GM12878 (cell line): ENCODE measurements at regions not wholly inside any gene's neighbourhood (a gene's known extent, or its start where the extent isn't known, plus 50 kb on each side); places are given as distances from the start of the nearest gene placed in this dataset.

Experiments
- ATAC-seq: fragments of 200-7000 bp; cut with Tn5 transposase; 3 replicates; pipeline ENCODE4 v1.9.1; 2020; ENCODE audit warnings: mild to moderate bottlenecking, moderate library complexity
- BruUV-seq: library from RNA; stranded (reverse); fragments of 400-500 nt; replicated peaks from 2 replicates; lab custom pipeline; 2021; lab: Mats Ljungman, UMichigan
- CTCF ChIA-PET: fragments of 300-600 bp; sonication (Branson Sonifier 250); formaldehyde crosslinking; extraction: SDS; loops from one replicate; lab custom pipeline; 2021; ENCODE audit warnings: inconsistent platforms; lab: Yijun Ruan, JAX
- POLR2A ChIA-PET: fragments of 350-600 bp; formaldehyde crosslinking; extraction: SDS; loops from one replicate; lab custom pipeline; 2021; ENCODE audit warnings: inconsistent platforms; lab: Charles Lee
- RAD21 ChIA-PET: fragments of 300-600 bp; sonication (Branson Sonifier 250); formaldehyde crosslinking; loops from one replicate; lab custom pipeline; 2023; ENCODE audit warnings: antibody characterized with exemption; ENCODE audit not compliant: unreplicated experiment; lab: Charles Lee
- SMC1A ChIA-PET: fragments of 300-600 bp; sonication (Branson Sonifier 250); formaldehyde crosslinking; loops from one replicate; lab custom pipeline; 2023; ENCODE audit not compliant: unreplicated experiment, uncharacterized antibody; lab: Charles Lee
- DNase-seq: peaks from one replicate; pipeline ENCODE4 v3.0.0-alpha.2; 2011; ENCODE audit warnings: low read depth, low spot score
- FAIRE-seq: peaks from 3 replicates; lab custom pipeline; 2011; peaks lifted over from hg19 to GRCh38; lab: Jason Lieb, UNC
- H2AFZ ChIP-seq: 2 replicates; pipeline ENCODE4 v1.6.0; 2011; ENCODE audit warnings: low read depth, low read length, control low read depth; ENCODE audit not compliant: control insufficient read depth
- H3K27ac ChIP-seq: 2 replicates; pipeline ENCODE4 v1.5.1; 2011; ENCODE audit warnings: control low read depth; ENCODE audit not compliant: control insufficient read depth, insufficient read depth
- H3K27me3 ChIP-seq, 2 experiments: replicated peaks in 1 of 2; 2 replicates each; pipeline versions ENCODE4 v1.6.0 to v1.6.1; 2011; ENCODE audit warnings: low read length in 1 of 2; ENCODE audit not compliant: control insufficient read depth in 2 of 2, insufficient read depth in 2 of 2
- H3K36me3 ChIP-seq, 2 experiments: 2 replicates each; pipeline ENCODE4 v1.5.1; 2011; ENCODE audit warnings: low read length in 1 of 2; ENCODE audit not compliant: control insufficient read depth in 2 of 2, insufficient read depth in 2 of 2
- H3K4me1 ChIP-seq: 2 replicates; pipeline ENCODE4 v1.6.1; 2011; ENCODE audit warnings: mild to moderate bottlenecking, low read length, moderate library complexity, mixed read lengths; ENCODE audit not compliant: control insufficient read depth, insufficient read depth
- H3K4me2 ChIP-seq: 2 replicates; pipeline ENCODE4 v1.6.0; 2011; ENCODE audit warnings: control low read depth; ENCODE audit not compliant: control insufficient read depth, insufficient read depth
- H3K4me3 ChIP-seq: fragments of 200-600 bp; sonication (generic); 2 replicates; pipeline ENCODE4 v1.5.1; 2016
- H3K79me2 ChIP-seq: 2 replicates; pipeline ENCODE4 v1.6.0; 2011; ENCODE audit warnings: low read length; ENCODE audit not compliant: control insufficient read depth, insufficient read depth
- H3K9ac ChIP-seq: 2 replicates; pipeline ENCODE4 v1.8.0; 2011; ENCODE audit warnings: low read length, control low read depth, mixed read lengths; ENCODE audit not compliant: control insufficient read depth, insufficient read depth
- H3K9me3 ChIP-seq: replicated peaks from 3 replicates; pipeline ENCODE4 v1.5.1; 2011; ENCODE audit warnings: mild to moderate bottlenecking, low read length; ENCODE audit not compliant: control insufficient read depth, insufficient read depth
- H4K20me1 ChIP-seq: 2 replicates; pipeline ENCODE4 v1.6.0; 2011; ENCODE audit not compliant: control insufficient read depth, insufficient read depth
- EZH2 ChIP-seq: IDR thresholded peaks from 2 replicates; pipeline ENCODE4 v1.6.1; 2012; ENCODE audit warnings: low read depth, mild to moderate bottlenecking, control low read depth, inconsistent platforms, low read length, borderline replicate concordance; ENCODE audit not compliant: control insufficient read depth
- MEF2B ChIP-seq: fragments of 450-650 bp; IDR thresholded peaks from 2 replicates; pipeline ENCODE4 v1.6.1; 2018; ENCODE audit warnings: mild to moderate bottlenecking, moderate library complexity; ENCODE audit not compliant: partially characterized antibody, poor library complexity, severe bottlenecking
- NKRF ChIP-seq: fragments of 450-650 bp; conservative IDR thresholded peaks from 2 replicates; pipeline ENCODE4 v1.6.1; 2017; ENCODE audit warnings: mild to moderate bottlenecking, moderate library complexity
- TAF1 ChIP-seq: IDR thresholded peaks from 2 replicates; pipeline ENCODE4 v1.6.1; 2011; ENCODE audit warnings: mild to moderate bottlenecking, low read depth, low read length, borderline replicate concordance
- ZBED1 ChIP-seq: IDR thresholded peaks from 2 replicates; pipeline ENCODE4 v1.6.1; 2016; ENCODE audit warnings: borderline replicate concordance
- ZBTB4 ChIP-seq: fragments of 450-650 bp; formaldehyde crosslinking; IDR thresholded peaks from 2 replicates; pipeline ENCODE4 v1.4.0; 2022; ENCODE audit warnings: mild to moderate bottlenecking, moderate library complexity
- ZNF24 ChIP-seq: fragments of 450-650 bp; IDR thresholded peaks from 2 replicates; pipeline ENCODE4 v1.6.1; 2017; ENCODE audit warnings: antibody characterized with exemption, mild to moderate bottlenecking
- WGBS: methylation state at CpG from one replicate; pipeline ENCODE4 v1.1.6; 2016; ENCODE audit warnings: low lambda C conversion rate; ENCODE audit not compliant: insufficient replicate concordance, insufficient coverage; ENCODE audit errors: missing lambda C conversion rate; 5-methylcytosine and 5-hydroxymethylcytosine counted together
- in situ Hi-C: fragments of 300-500 bp; cut with MboI; formaldehyde crosslinking; loops from 9 replicates; pipeline ENCODE4 v1.14.3; 2018; ENCODE audit warnings: mixed read lengths
- intact Hi-C: fragments of 100-400 bp; cut with micrococcal nuclease; formaldehyde crosslinking; loops from one replicate; pipeline ENCODE4 v1.14.2; 2022; ENCODE audit not compliant: unreplicated experiment

GRCh38 chr10:62541811-62542210 is 167.6 kb downstream of the ZNF365 start:
- no peaks in the 10 kb centered on the region for H3K36me3 ChIP-seq
- H3K4me2 ChIP-seq: no peak overlapping the region
- RAD21 ChIA-PET: interaction anchor here (3.4 kb wide), 1 partner anchor 13 kb away, joined by 30 read pairs; no protein-coding TSS in a partner anchor
- no peak overlapping the region for H2AFZ ChIP-seq
- BruUV-seq: no TSS peak
- SMC1A ChIA-PET: interaction anchor here (0.9 to 7.4 kb wide), 3 partner anchors 13 to 46 kb away, joined by 3 to 72 read pairs (median 4); no protein-coding TSS in a partner anchor
- no peaks in the 10 kb centered on the region for H3K79me2 ChIP-seq
- POLR2A ChIA-PET: no interaction called here
- 67% methylated on average over 7 of the region's 7 CpGs for WGBS
- CTCF ChIA-PET: interaction anchor here (1.1 to 2.3 kb wide), 2 partner anchors 9 to 13 kb away, joined by 3 to 14 read pairs; no protein-coding TSS in a partner anchor
- intact Hi-C loops: no loop called here
- no peak overlapping the region for H3K27ac ChIP-seq
- TF ChIP-seq ZNF24: no peak
- TF ChIP-seq MEF2B: no peak
- H3K27me3 ChIP-seq: no peaks in the 10 kb centered on the region
- DNase-seq (no peak), FAIRE-seq (no peak), ATAC-seq (no peak)
- no peak overlapping the region for H3K9ac ChIP-seq
- H3K9me3 ChIP-seq: no peaks in the 10 kb centered on the region; the same call in 2 of the 3 replicates
- no peak overlapping the region for H3K4me3 ChIP-seq
- H3K4me1 ChIP-seq: peaks cover 10% of the 10 kb centered on the region; the same call in 1 of the 2 replicates
- in situ Hi-C loops: no loop called here
- no peaks in the 10 kb centered on the region for H4K20me1 ChIP-seq

- ChIA-PET RAD21 (interaction anchor here (0.6 to 1.2 kb wide), 2 partner anchors 15 to 17 kb away, joined by 3 to 5 read pairs; no protein-coding TSS in a partner anchor), SMC1A (interaction anchor here (1.2 to 7.4 kb wide), 3 partner anchors 15 to 51 kb away, joined by 3 to 72 read pairs (median 7); no protein-coding TSS in a partner anchor), POLR2A (no interaction called here), CTCF (interaction anchor here (0.8 to 3.4 kb wide), 8 partner anchors 9 to 286 kb away, joined by 3 to 15 read pairs (median 4); no protein-coding TSS in a partner anchor)
- Histone ChIP-seq H3K36me3 (no peaks in the 10 kb centered on the region), H3K4me1 (peaks cover 10% of the 10 kb centered on the region; the same call in 1 of the 2 replicates), H4K20me1 (no peaks in the 10 kb centered on the region), H3K27me3 (no peaks in the 10 kb centered on the region), H3K4me3 (no peak overlapping the region), H3K4me2 (no peak overlapping the region), H3K27ac (no peak overlapping the region), H3K9me3 (no peaks in the 10 kb centered on the region; the same call in 2 of the 3 replicates), H3K9ac (no peak overlapping the region), H2AFZ (no peak overlapping the region), H3K79me2 (no peaks in the 10 kb centered on the region)
- intact Hi-C loops (no loop called here), in situ Hi-C loops (no loop called here)
- DNase-seq (no peak), ATAC-seq (no peak), FAIRE-seq (no peak)
- BruUV-seq: no TSS peak
- 68% methylated on average over 9 of the region's 9 CpGs for WGBS
- no peak for TF ChIP-seq EZH2
- TF ChIP-seq NKRF: no peak
- TF ChIP-seq TAF1: no peak
- TF ChIP-seq ZBED1: no peak
- TF ChIP-seq ZBTB4 (CRISPR knock-in tag): no peak
Measured at GRCh38 chr10:62543571-62544355, 169.6 kb downstream of the ZNF365 start.
